ENCODE measurements at regions not wholly inside any gene's neighbourhood (a gene's known extent, or its start where the extent isn't known, plus 50 kb on each side); places are given as distances from the start of the nearest gene placed in this dataset.

GRCh38 chr3:31232055-31233025 lies 300.4 kb upstream of the STT3B start:
- no peak for DNase-seq

DNA sequence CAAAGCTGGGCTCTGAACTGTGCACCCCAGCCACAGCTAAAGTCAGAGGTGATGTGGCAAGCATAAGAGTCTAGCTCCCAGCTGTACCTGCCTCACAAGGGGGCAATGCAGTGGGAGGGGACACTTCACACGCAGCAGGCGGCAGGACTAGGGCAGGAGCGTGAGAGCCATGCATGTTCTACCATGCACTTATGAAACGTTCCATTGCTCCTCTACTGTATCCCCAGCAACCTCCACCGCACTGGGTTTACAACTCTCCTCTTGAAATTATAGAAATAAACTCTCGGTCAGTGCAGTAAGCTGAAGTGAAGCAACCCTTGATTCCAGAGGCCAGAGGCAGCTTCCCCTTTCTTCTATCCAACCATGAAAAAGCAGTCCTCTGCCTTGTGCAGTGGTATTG lies 298.6 kb upstream of the STT3B start:
- DNase-seq: no peak

- DNase-seq: no peak
Measured at GRCh38 chr3:31235062-31235700, 297.5 kb upstream of the STT3B start.

DNA sequence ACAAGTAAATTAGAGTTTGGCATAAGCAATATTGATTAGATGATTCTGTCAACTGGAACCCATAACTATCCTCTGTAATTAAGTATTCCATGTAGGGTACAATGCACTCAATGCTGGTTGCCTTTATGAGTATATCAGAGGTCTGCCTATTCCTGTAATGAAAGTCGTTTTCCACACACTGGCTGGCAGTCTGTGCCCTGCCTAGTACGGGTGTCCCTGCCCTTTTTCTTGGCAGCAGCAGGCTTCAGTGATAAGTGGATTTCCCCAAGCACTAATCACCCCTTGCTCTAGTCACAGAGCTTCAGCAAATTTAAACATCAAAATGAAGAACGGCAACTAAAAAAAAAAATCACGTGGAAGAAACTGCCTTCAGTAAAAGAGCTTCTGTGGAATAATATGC lies 294.8 kb upstream of the STT3B start:
- no peak for DNase-seq

- DNase-seq: no peak
Measured at GRCh38 chr3:31240013-31240412, 292.7 kb upstream of the STT3B start.

DNA sequence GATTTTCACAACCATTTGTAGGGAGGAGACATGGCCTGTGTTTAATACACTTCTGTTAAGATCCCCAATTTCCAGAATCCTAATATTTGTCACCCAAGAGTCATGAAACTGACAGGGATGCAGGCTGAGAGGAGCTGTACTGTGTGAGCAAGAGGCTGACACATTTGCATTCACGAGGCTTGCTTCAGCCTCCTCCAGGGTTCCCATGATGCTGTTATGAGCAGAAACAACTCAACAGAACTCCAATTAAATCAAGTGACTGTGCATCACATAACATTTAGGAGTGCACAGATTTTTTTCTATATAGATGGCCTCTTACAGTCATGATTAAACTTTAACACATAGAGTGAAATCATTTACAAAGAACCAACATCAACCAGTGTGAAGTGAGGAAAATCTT lies 292.3 kb upstream of the STT3B start:
- no peak for DNase-seq

DNA sequence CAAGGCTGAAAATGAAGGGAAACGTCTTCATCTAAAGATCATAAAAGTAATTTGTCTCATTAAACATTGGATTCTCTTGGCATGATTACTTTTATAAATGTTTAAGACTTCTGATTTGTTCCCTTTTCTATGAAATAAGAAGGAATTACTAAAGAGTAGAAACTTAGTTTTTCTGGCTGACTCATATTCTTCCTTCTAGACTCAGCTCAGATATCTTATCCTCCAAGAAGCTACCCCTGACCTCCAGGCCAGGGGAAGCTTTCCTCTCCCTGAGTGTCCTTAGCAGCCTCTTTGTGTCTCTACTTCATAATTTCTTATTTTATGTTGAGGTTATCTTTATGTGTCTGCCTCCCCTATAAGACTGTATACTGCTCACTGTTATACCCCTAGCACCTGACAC lies 291.9 kb upstream of the STT3B start:
- DNase-seq: no peak

DNA sequence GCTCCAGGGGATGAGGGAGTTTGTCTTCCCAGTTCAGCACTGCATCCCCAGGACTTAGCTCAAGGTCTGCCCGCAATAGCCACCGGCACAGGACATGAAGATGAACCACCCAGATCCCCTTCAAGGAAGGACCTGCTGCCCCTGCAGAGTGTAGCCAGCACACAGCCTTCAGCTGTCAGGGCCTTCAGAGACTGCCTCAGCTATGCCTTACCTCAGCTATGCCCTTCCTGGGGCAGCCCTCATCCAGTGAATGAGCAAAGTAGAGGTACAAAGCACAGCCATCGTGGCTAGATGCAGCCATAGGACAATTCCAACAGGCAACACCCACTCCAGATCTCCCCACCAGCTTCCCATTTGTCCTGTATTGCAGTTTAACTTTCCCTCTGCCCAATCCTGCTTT lies 291.2 kb upstream of the STT3B start:
- no peak for DNase-seq

DNA sequence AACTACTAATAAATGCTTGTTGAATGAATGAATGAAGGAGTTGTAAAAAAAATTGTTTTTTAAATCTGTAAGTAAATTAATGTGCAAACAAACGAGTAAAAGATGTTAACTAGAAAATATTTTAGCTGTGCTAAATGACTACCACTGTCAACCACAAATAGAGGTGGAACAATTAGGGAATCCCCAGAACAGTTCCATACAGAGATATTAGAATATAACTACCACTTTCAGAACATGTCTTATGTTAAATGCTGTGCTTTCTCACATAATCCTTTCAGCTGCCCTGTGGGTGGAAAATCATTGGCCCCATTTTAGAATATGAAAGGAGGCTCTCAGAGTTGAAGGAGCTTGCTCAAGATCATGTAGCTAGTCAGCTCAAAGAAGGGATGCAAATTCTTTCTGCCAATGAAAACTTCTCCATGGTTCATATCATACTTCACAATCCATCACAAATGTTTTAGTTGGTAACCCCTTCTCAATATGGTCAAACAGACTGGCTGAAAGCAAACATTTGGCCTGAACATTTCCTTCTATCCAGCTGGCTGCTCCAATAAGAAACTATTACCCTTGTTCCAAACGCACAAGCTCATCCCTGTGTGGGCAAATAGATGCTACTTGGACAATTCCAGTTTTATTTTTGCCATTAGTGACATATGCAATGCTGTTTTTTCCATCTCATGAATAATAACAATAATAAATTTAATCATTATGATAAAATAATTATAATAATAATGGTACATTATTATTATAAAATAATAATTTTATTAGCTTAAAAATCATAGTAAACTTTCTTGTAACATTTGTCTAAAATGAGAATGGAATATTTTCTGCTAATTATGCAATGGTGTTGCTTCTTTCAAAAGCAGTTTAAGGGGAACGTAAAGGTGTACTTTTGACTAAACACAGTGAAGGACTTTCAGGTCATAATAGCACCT lies 290.4 kb upstream of the STT3B start:
- no peak for DNase-seq

- no peak for DNase-seq
Measured at GRCh38 chr3:31244929-31245817, 287.6 kb upstream of the STT3B start.

DNA sequence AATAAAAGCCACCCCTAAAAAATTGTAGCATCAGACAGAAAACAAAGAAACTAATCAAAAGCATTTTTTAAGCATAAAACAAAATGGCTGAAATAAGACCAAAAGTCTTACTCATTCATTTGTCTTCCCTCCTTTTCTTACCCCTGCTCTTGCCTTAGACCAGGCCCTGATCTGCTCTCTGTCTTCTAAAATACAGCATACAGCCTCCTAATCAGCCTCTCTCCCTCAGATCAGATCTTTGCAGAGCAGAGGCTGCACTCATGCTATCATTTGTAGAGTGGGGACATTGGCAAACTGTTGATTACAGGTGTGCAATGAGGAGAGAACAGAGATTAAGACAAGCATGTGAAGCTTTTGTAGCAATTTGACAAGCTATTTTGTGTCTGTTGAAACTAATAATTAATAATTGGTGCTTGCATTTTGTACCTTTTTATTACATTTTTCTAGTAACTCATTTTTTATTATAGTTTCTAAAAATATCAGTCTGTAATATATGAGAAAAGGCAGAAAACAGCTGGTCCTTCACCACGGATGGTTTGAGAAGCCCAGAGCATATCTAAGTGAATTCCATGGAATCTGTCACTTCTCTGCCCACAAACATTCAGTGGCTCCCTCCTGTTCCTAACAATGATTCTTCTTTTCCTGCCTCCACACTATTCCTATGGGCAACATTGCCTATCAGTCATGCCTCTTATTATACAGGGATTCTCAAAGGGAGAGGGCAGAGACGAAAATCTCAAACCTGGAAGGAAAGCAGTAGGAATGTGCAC lies 286.2 kb upstream of the STT3B start:
- no peak for DNase-seq

DNA sequence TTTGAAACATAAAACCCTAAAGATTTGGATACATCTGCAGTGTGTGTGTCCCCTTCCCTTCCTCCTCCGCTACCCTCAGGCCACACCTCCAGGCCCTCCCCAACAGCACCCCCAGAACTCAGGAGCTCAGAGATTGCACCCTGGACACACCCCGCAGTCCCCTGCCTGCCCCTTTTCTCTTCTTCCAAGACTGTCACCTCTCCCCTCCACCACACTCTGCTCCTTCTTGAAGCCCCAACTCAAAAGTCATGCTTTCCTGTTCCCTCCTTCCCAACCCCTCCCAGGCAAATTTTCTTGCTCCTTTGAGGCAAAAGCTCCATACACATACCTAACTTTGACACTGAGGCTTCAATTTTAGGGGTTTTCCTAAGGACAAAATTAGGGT lies 285.7 kb upstream of the STT3B start:
- no peak for DNase-seq

- no peak for DNase-seq
Measured at GRCh38 chr3:31247850-31248562, 284.7 kb upstream of the STT3B start.

- no peak for DNase-seq
Measured at GRCh38 chr3:31248563-31248992, 284.1 kb upstream of the STT3B start.

GRCh38 chr3:31249545-31249944 lies 283.2 kb upstream of the STT3B start:
- no peak for DNase-seq

- DNase-seq: no peak
Measured at GRCh38 chr3:31250116-31250777, 282.5 kb upstream of the STT3B start.

GRCh38 chr3:31251083-31251482 lies 281.6 kb upstream of the STT3B start:
- DNase-seq: no peak

GRCh38 chr3:31252216-31253185 lies 280.2 kb upstream of the STT3B start:
- no peak for DNase-seq

DNA sequence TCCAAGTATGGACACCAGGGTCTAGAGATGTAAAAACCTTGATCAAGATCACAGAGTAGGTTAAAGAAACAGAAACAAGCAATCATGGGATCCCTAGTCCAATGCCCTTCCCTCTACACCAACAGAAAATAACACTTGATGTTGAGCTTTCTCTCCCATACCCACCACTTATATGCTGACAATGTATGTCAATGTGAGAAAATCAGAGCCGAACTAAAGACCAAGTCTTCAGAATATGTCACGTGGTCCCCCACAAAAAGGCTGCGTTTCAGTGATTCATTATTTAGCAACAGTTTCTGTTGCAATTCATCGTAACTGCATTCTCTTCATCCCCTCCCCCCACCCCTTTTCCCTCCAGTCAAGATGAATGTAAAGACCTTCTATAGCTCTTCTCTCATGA lies 278.9 kb upstream of the STT3B start:
- DNase-seq: no peak

Measured in hematopoietic multipotent progenitor cell treated with erythropoietin and hydrocortisone succinate and interleukin-3 and kit ligand, for 8 days (in vitro differentiated cells).